HepG2 (cell line): ENCODE measurements at regions not wholly inside any gene's neighbourhood (a gene's known extent, or its start where the extent isn't known, plus 50 kb on each side); places are given as distances from the start of the nearest gene placed in this dataset.

ENCODE experiments used
- ATAC-seq: fragments of 200-7000 bp; cut with Tn5 transposase; 3 replicates; pipeline ENCODE4 v1.9.1; 2020; ENCODE audit warnings: mild to moderate bottlenecking, moderate library complexity
- BruUV-seq: library from RNA; stranded (reverse); fragments of 400-500 nt; replicated peaks from 2 replicates; lab custom pipeline; 2021; lab: Mats Ljungman, UMichigan
- CTCF ChIA-PET: fragments of 300-600 bp; formaldehyde crosslinking; extraction: SDS; loops from one replicate; lab custom pipeline; 2021; ENCODE audit warnings: low total read pairs, inconsistent platforms, low intra/inter-chr PET ratio; lab: Yijun Ruan, JAX
- POLR2A ChIA-PET: fragments of 350-600 bp; sonication (Branson Sonifier 250); formaldehyde crosslinking; loops from one replicate; lab custom pipeline; 2020; ENCODE audit warnings: antibody characterized with exemption, inconsistent platforms; lab: Yijun Ruan, JAX
- DNase-seq: peaks from one replicate; pipeline ENCODE4 v3.0.0-alpha.2; 2015; ENCODE audit warnings: low spot score
- FAIRE-seq: peaks from 3 replicates; lab custom pipeline; 2011; peaks lifted over from hg19 to GRCh38; lab: Jason Lieb, UNC
- H2AFZ ChIP-seq: one replicate; pipeline ENCODE4 v1.6.1; 2011; ENCODE audit warnings: low read length, inconsistent platforms
- H3K27ac ChIP-seq: fragments of 300-600 bp; 3 replicates; pipeline ENCODE4 v1.8.0; 2011; ENCODE audit warnings: mixed run types, mild to moderate bottlenecking, mixed read lengths, low read length, inconsistent platforms; ENCODE audit not compliant: insufficient read depth; ENCODE audit errors: extremely low read length
- H3K27me3 ChIP-seq, 2 experiments: fragments of 200-600 bp in 1 of 2; 2 replicates in 1 of 2; 3 replicates in 1 of 2; pipeline versions ENCODE4 v1.6.0 to v1.8.0; 2011; ENCODE audit warnings: low read length in 2 of 2, mild to moderate bottlenecking in 2 of 2, moderate library complexity in 2 of 2, inconsistent platforms in 1 of 2; ENCODE audit not compliant: insufficient read depth in 2 of 2, control insufficient read depth in 1 of 2
- H3K36me3 ChIP-seq, 2 experiments: fragments of 200-600 bp in 1 of 2; replicated peaks in 1 of 2; 2 replicates in 1 of 2; 3 replicates in 1 of 2; pipeline versions ENCODE4 v1.5.1 to v1.8.0; 2011; ENCODE audit warnings: low read length in 2 of 2, inconsistent platforms in 1 of 2; ENCODE audit not compliant: insufficient read depth in 2 of 2, control insufficient read depth in 1 of 2
- H3K4me1 ChIP-seq: 2 replicates; pipeline ENCODE4 v1.5.1; 2012; ENCODE audit warnings: low read length, inconsistent platforms; ENCODE audit not compliant: insufficient read depth
- H3K4me2 ChIP-seq: 2 replicates; pipeline ENCODE4 v1.6.0; 2011; ENCODE audit warnings: low read depth, low read length, inconsistent platforms
- H3K4me3 ChIP-seq, 3 experiments: fragments of 200-600 bp in 1 of 3; sonication (generic), shearing (Covaris generic) in 1 of 3; replicated peaks in 1 of 3; 2 replicates each; pipeline ENCODE4 v1.5.1; 2011 to 2016; ENCODE audit warnings: low read length in 3 of 3, inconsistent platforms in 2 of 3, low read depth in 2 of 3, mild to moderate bottlenecking in 2 of 3, control low read depth in 1 of 3, mixed read lengths in 1 of 3; ENCODE audit not compliant: insufficient read depth in 1 of 3
- H3K79me2 ChIP-seq: one replicate; pipeline ENCODE4 v1.6.1; 2011; ENCODE audit warnings: low read length, inconsistent platforms; ENCODE audit not compliant: insufficient read depth
- H3K9ac ChIP-seq: 2 replicates; pipeline ENCODE4 v1.6.0; 2011; ENCODE audit warnings: mild to moderate bottlenecking, low read depth, low read length, inconsistent platforms; ENCODE audit not compliant: insufficient read depth
- H3K9me3 ChIP-seq: 2 replicates; pipeline ENCODE4 v1.5.1; 2012; ENCODE audit warnings: mild to moderate bottlenecking, low read length
- H4K20me1 ChIP-seq: 2 replicates; pipeline ENCODE4 v1.6.0; 2011; ENCODE audit warnings: inconsistent platforms, mild to moderate bottlenecking, low read length, moderate library complexity; ENCODE audit not compliant: insufficient read depth
- ZNF124 ChIP-seq: sonication (generic); formaldehyde crosslinking; IDR thresholded peaks from 2 replicates; pipeline ENCODE4 v1.4.0; 2020; ENCODE audit warnings: missing genetic modification reagents
- ZNF136 ChIP-seq: sonication (generic); formaldehyde crosslinking; IDR thresholded peaks from 2 replicates; pipeline ENCODE4 v1.8.1; 2022; ENCODE audit warnings: low read depth, mild to moderate bottlenecking, moderate library complexity, missing genetic modification reagents
- ZNF230 ChIP-seq: sonication (generic); formaldehyde crosslinking; IDR thresholded peaks from 2 replicates; pipeline ENCODE4 v1.4.0; 2020; ENCODE audit warnings: mild to moderate bottlenecking, missing genetic modification reagents
- ZNF781 ChIP-seq: sonication (generic); formaldehyde crosslinking; IDR thresholded peaks from 2 replicates; pipeline ENCODE4 v1.5.1; 2020; ENCODE audit warnings: borderline replicate concordance, mild to moderate bottlenecking, missing genetic modification reagents; ENCODE audit errors: not compliant biosample characterization
- WGBS: methylation state at CpG from one replicate; pipeline ENCODE4 v1.1.6; 2017; ENCODE audit warnings: low lambda C conversion rate; 5-methylcytosine and 5-hydroxymethylcytosine counted together
- in situ Hi-C: cut with HindIII; loops from 2 replicates; pipeline ENCODE4 v1.10.0; 2017; ENCODE audit warnings: low pct_unique_long_range_greater_than_20kb; ENCODE audit not compliant: extremely low pct_ligation_motif_present
- intact Hi-C: fragments of 100-400 bp; cut with micrococcal nuclease; formaldehyde crosslinking; loops from one replicate; pipeline ENCODE4 v1.10.0; 2022; ENCODE audit not compliant: unreplicated experiment
- TF ChIP-seq, protein P1 (sequence below): IDR thresholded peaks from 2 replicates; pipeline ENCODE4 v1.6.1; 2016; ENCODE audit warnings: low read depth, missing genetic modification reagents, missing compliant biosample characterization
- TF ChIP-seq, protein P2 (sequence below): sonication (generic); formaldehyde crosslinking; IDR thresholded peaks from 2 replicates; pipeline ENCODE4 v1.4.0; 2020; ENCODE audit warnings: missing genetic modification reagents

DNA sequence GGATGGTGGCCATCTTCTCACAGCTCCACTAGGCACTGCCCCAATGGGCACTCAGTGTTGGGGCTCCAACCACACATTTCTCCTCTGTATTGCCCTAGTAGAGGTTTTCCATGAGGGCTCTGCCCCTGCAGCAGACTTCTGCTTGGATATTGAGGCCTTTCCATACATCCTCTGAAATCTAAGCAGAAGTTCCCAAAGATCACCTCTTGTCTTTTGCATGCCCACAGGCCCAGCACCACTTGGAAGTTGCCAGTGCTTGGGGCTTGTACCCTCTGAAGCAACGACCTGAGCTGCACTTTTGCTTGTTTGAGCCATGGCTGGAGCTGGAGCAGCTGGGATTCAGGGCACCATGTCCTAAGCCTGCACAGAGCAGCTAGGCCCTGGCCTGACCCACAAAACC, 189.1 kb upstream of the EYS start:
- no peak overlapping the region for H3K27ac ChIP-seq
- H3K4me1 ChIP-seq, result no peaks in the 10 kb centered on the region
- in situ Hi-C loops, result no loop called here
- H3K79me2 ChIP-seq, result no peaks in the 10 kb centered on the region
- ATAC-seq (no peak), FAIRE-seq (no peak), DNase-seq (no peak)
- WGBS, result 0% methylated on average over 1 of the region's 1 CpG
- no peaks in the 10 kb centered on the region for H4K20me1 ChIP-seq
- no peak overlapping the region for H3K4me2 ChIP-seq
- BruUV-seq, result no TSS peak
- no peak overlapping the region for H3K4me3 ChIP-seq
- H3K9ac ChIP-seq, result no peak overlapping the region
- no peaks in the 10 kb centered on the region for H3K36me3 ChIP-seq
- H3K27me3 ChIP-seq, result no peaks in the 10 kb centered on the region
- intact Hi-C loops, result no loop called here
- TF ChIP-seq ZNF781 (CRISPR knock-in tag), result no peak
- TF ChIP-seq ZNF230, result no peak
- TF ChIP-seq, protein P1, sequence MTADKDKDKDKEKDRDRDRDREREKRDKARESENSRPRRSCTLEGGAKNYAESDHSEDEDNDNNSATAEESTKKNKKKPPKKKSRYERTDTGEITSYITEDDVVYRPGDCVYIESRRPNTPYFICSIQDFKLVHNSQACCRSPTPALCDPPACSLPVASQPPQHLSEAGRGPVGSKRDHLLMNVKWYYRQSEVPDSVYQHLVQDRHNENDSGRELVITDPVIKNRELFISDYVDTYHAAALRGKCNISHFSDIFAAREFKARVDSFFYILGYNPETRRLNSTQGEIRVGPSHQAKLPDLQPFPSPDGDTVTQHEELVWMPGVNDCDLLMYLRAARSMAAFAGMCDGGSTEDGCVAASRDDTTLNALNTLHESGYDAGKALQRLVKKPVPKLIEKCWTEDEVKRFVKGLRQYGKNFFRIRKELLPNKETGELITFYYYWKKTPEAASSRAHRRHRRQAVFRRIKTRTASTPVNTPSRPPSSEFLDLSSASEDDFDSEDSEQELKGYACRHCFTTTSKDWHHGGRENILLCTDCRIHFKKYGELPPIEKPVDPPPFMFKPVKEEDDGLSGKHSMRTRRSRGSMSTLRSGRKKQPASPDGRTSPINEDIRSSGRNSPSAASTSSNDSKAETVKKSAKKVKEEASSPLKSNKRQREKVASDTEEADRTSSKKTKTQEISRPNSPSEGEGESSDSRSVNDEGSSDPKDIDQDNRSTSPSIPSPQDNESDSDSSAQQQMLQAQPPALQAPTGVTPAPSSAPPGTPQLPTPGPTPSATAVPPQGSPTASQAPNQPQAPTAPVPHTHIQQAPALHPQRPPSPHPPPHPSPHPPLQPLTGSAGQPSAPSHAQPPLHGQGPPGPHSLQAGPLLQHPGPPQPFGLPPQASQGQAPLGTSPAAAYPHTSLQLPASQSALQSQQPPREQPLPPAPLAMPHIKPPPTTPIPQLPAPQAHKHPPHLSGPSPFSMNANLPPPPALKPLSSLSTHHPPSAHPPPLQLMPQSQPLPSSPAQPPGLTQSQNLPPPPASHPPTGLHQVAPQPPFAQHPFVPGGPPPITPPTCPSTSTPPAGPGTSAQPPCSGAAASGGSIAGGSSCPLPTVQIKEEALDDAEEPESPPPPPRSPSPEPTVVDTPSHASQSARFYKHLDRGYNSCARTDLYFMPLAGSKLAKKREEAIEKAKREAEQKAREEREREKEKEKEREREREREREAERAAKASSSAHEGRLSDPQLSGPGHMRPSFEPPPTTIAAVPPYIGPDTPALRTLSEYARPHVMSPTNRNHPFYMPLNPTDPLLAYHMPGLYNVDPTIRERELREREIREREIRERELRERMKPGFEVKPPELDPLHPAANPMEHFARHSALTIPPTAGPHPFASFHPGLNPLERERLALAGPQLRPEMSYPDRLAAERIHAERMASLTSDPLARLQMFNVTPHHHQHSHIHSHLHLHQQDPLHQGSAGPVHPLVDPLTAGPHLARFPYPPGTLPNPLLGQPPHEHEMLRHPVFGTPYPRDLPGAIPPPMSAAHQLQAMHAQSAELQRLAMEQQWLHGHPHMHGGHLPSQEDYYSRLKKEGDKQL (CRISPR knock-in tag), result no peak
- TF ChIP-seq, protein P2, sequence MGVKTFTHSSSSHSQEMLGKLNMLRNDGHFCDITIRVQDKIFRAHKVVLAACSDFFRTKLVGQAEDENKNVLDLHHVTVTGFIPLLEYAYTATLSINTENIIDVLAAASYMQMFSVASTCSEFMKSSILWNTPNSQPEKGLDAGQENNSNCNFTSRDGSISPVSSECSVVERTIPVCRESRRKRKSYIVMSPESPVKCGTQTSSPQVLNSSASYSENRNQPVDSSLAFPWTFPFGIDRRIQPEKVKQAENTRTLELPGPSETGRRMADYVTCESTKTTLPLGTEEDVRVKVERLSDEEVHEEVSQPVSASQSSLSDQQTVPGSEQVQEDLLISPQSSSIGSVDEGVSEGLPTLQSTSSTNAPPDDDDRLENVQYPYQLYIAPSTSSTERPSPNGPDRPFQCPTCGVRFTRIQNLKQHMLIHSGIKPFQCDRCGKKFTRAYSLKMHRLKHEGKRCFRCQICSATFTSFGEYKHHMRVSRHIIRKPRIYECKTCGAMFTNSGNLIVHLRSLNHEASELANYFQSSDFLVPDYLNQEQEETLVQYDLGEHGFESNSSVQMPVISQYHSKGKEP (CRISPR knock-in tag), result no peak
- TF ChIP-seq ZNF124 (CRISPR knock-in tag), result no peak
- TF ChIP-seq ZNF136 (CRISPR knock-in tag), result no peak
- H2AFZ ChIP-seq, result no peak overlapping the region
- peaks cover 58% of the 10 kb centered on the region for H3K9me3 ChIP-seq
- ChIA-PET POLR2A (no interaction called here), CTCF (no interaction called here)
